OCI-LY1 (cell line): ENCODE measurements at regions not wholly inside any gene's neighbourhood (a gene's known extent, or its start where the extent isn't known, plus 50 kb on each side); places are given as distances from the start of the nearest gene placed in this dataset.
"Not testable (repeated sequence)": the region's sequence is repeated elsewhere in the genome, so short reads cannot be mapped to it uniquely, and the experiment has no call there.

Experiments used
- H2AFZ ChIP-seq: fragments of 200-600 bp; sonication (generic), shearing (Covaris generic); 2 replicates; pipeline ENCODE4 v1.6.0; 2014; ENCODE audit warnings: antibody characterized with exemption, mild to moderate bottlenecking, low read length
- H3F3A ChIP-seq: fragments of 200-600 bp; sonication (generic), shearing (Covaris generic); 2 replicates; pipeline ENCODE4 v1.6.0; 2014; ENCODE audit warnings: mild to moderate bottlenecking, antibody characterized with exemption, low read length, moderate library complexity; ENCODE audit not compliant: insufficient read depth
- H3K27ac ChIP-seq: fragments of 200-600 bp; sonication (generic); 2 replicates; pipeline ENCODE4 v1.5.1; 2014; ENCODE audit warnings: low read length, mixed run types, mild to moderate bottlenecking, low read depth; ENCODE audit not compliant: poor library complexity, severe bottlenecking
- H3K27me3 ChIP-seq: fragments of 200-600 bp; sonication (generic); 2 replicates; pipeline ENCODE4 v1.6.0; 2014; ENCODE audit warnings: antibody characterized with exemption, mild to moderate bottlenecking, low read length, moderate library complexity; ENCODE audit not compliant: insufficient read depth
- H3K36me3 ChIP-seq: fragments of 200-600 bp; sonication (generic); 2 replicates; pipeline ENCODE4 v1.6.1; 2014; ENCODE audit warnings: mild to moderate bottlenecking, antibody characterized with exemption, low read length, moderate library complexity, mixed read lengths; ENCODE audit not compliant: insufficient read depth
- H3K4me1 ChIP-seq: fragments of 200-600 bp; sonication (generic); 2 replicates; pipeline ENCODE4 v1.5.1; 2014; ENCODE audit warnings: mild to moderate bottlenecking, low read length, moderate library complexity; ENCODE audit not compliant: insufficient read depth, severe bottlenecking
- H3K4me2 ChIP-seq: fragments of 200-600 bp; sonication (generic), shearing (Covaris generic); 2 replicates; pipeline ENCODE4 v1.6.1; 2014; ENCODE audit warnings: low read length
- H3K4me3 ChIP-seq: fragments of 200-600 bp; sonication (generic); 2 replicates; pipeline ENCODE4 v1.5.1; 2014; ENCODE audit warnings: low read length, low read depth, mild to moderate bottlenecking, mixed read lengths; ENCODE audit not compliant: poor library complexity, severe bottlenecking
- H3K79me2 ChIP-seq: fragments of 200-600 bp; shearing (Covaris generic); 2 replicates; pipeline ENCODE4 v1.6.1; 2016; ENCODE audit warnings: mixed run types, low read length, mixed read lengths; ENCODE audit not compliant: insufficient read depth
- H3K9ac ChIP-seq: fragments of 200-600 bp; sonication (generic), shearing (Covaris generic); 2 replicates; pipeline ENCODE4 v1.6.1; 2014; ENCODE audit warnings: mild to moderate bottlenecking, low read length, mixed read lengths
- H3K9me2 ChIP-seq: fragments of 200-600 bp; sonication (generic), shearing (Covaris generic); 2 replicates; pipeline ENCODE4 v1.6.1; 2014; ENCODE audit warnings: low read depth, mild to moderate bottlenecking, low read length, mixed read lengths
- H3K9me3 ChIP-seq: fragments of 200-600 bp; shearing (Covaris generic); 2 replicates; pipeline ENCODE4 v1.6.1; 2014; ENCODE audit warnings: low read length, mixed read lengths
- H4K20me1 ChIP-seq: fragments of 200-600 bp; sonication (generic), shearing (Covaris generic); 2 replicates; pipeline ENCODE4 v1.6.0; 2016; ENCODE audit warnings: mild to moderate bottlenecking, low read length; ENCODE audit not compliant: insufficient read depth
- CTCF ChIP-seq: fragments of 200-600 bp; sonication (generic), shearing (Covaris generic); IDR thresholded peaks from 2 replicates; pipeline ENCODE4 v1.5.1; 2017; ENCODE audit warnings: mild to moderate bottlenecking, antibody characterized with exemption, low read length, moderate library complexity, mixed read lengths
- EZH2 ChIP-seq: fragments of 200-600 bp; sonication (generic), shearing (Covaris generic); IDR thresholded peaks from 2 replicates; pipeline ENCODE4 v1.8.0; 2017; ENCODE audit warnings: borderline replicate concordance, mixed run types, mild to moderate bottlenecking, antibody characterized with exemption, low read length, moderate library complexity, mixed read lengths

GRCh38 chr9:78172610-78173009 lies 63.3 kb upstream of the CEP78 start:
- H2AFZ ChIP-seq, H3K9me2 ChIP-seq, H3K9ac ChIP-seq, H3K79me2 ChIP-seq, H3K9me3 ChIP-seq, H3K27ac ChIP-seq, H3K4me2 ChIP-seq, H3K4me1 ChIP-seq, H3F3A ChIP-seq, H3K27me3 ChIP-seq, H3K4me3 ChIP-seq, H3K36me3 ChIP-seq, H4K20me1 ChIP-seq: not testable (repeated sequence)

GRCh38 chr9:78171651-78172050 lies 64.2 kb upstream of the CEP78 start:
- H3K27ac ChIP-seq: no peak overlapping the region
- no peaks in the 10 kb centered on the region for H3K9me2 ChIP-seq
- H3K4me1 ChIP-seq: no peaks in the 10 kb centered on the region
- no peak overlapping the region for H3K9ac ChIP-seq
- no peak overlapping the region for H2AFZ ChIP-seq
- no peak overlapping the region for H3K4me3 ChIP-seq
- H3K9me3 ChIP-seq: 0 out of 2 replicates have a peak, but pooled peaks cover 6% of the 10 kb centered on the region
- no peaks in the 10 kb centered on the region for H4K20me1 ChIP-seq
- H3F3A ChIP-seq: no peaks in the 10 kb centered on the region
- TF ChIP-seq CTCF: no peak
- no peak for TF ChIP-seq EZH2
- H3K36me3 ChIP-seq: no peaks in the 10 kb centered on the region
- H3K79me2 ChIP-seq: no peaks in the 10 kb centered on the region
- H3K27me3 ChIP-seq: no peaks in the 10 kb centered on the region
- H3K4me2 ChIP-seq: no peak overlapping the region

GRCh38 chr9:78169125-78169524 lies 66.8 kb upstream of the CEP78 start:
- Histone ChIP-seq H3K9me3 (peaks cover 6% of the 10 kb centered on the region; the same call in 1 of the 2 replicates), H3K79me2 (no peaks in the 10 kb centered on the region), H2AFZ (no peak overlapping the region), H3K4me2 (no peak overlapping the region), H4K20me1 (no peaks in the 10 kb centered on the region), H3F3A (no peaks in the 10 kb centered on the region), H3K27ac (no peak overlapping the region), H3K27me3 (no peaks in the 10 kb centered on the region), H3K36me3 (no peaks in the 10 kb centered on the region), H3K4me1 (no peaks in the 10 kb centered on the region), H3K9me2 (no peaks in the 10 kb centered on the region), H3K9ac (no peak overlapping the region), H3K4me3 (no peak overlapping the region)
- TF ChIP-seq CTCF (no peak), EZH2 (no peak)

- Histone ChIP-seq H3K36me3 (no peaks in the 10 kb centered on the region), H3F3A (no peaks in the 10 kb centered on the region), H3K4me1 (no peaks in the 10 kb centered on the region), H3K9ac (no peak overlapping the region), H2AFZ (no peak overlapping the region), H4K20me1 (no peaks in the 10 kb centered on the region), H3K27me3 (no peaks in the 10 kb centered on the region), H3K27ac (no peak overlapping the region), H3K9me2 (no peaks in the 10 kb centered on the region), H3K79me2 (no peaks in the 10 kb centered on the region), H3K9me3 (peaks cover 3% of the 10 kb centered on the region; the same call in 1 of the 2 replicates), H3K4me2 (no peak overlapping the region), H3K4me3 (no peak overlapping the region)
- TF ChIP-seq CTCF: no peak
- TF ChIP-seq EZH2: no peak
These were observed 68.5 kb upstream of the CEP78 start for GRCh38 chr9:78167356-78167755.
